ELF-1 (cell line): ENCODE measurements at regions not wholly inside any gene's neighbourhood (a gene's known extent, or its start where the extent isn't known, plus 50 kb on each side); places are given as distances from the start of the nearest gene placed in this dataset.
"Not testable (repeated sequence)": the region's sequence is repeated elsewhere in the genome, so short reads cannot be mapped to it uniquely, and the experiment has no call there.

Experiments
- DNase-seq: peaks from one replicate; pipeline ENCODE4 v3.0.0-alpha.2; 2016; ENCODE audit warnings: low read depth, low spot score

DNA sequence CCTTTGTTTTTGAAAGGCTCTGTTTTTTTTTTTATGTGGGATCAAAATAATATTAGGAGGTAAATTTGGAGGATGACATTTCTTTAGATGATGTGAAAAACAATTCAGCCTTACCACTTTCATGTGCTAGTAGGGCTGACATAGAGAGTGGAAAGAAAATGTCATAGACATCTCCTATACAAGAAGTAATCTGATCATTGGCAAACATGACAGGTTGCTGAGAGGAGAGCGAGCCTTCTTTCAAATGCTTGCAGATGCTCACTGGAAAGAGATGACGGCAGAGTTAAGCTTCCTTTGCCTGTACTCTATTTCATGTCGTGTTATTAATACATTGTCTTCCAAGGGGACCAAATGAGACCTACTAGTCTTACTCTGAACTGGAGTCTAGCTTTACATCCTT lies 160.1 kb upstream of the DAP start:
- DNase-seq = no peak

DNA sequence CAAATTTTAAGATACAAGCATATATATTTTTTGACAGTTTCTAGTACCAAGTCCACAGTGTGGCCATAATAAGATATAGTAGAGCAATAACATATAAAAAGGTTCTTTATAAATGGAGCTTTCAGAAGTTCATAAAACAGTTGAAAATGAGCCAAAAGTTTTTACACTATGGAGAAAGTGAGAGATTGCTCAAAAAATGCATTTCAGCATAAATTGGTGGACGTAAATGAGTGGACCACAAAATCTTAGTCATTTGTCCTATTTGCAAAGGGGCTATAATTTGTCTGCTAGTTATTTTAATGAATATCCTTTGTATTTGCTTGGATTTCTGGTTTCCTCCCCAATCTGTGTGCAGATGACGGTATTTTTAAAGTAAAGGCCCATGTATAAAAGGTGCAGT lies 159.4 kb upstream of the DAP start:
- no peak for DNase-seq

DNA sequence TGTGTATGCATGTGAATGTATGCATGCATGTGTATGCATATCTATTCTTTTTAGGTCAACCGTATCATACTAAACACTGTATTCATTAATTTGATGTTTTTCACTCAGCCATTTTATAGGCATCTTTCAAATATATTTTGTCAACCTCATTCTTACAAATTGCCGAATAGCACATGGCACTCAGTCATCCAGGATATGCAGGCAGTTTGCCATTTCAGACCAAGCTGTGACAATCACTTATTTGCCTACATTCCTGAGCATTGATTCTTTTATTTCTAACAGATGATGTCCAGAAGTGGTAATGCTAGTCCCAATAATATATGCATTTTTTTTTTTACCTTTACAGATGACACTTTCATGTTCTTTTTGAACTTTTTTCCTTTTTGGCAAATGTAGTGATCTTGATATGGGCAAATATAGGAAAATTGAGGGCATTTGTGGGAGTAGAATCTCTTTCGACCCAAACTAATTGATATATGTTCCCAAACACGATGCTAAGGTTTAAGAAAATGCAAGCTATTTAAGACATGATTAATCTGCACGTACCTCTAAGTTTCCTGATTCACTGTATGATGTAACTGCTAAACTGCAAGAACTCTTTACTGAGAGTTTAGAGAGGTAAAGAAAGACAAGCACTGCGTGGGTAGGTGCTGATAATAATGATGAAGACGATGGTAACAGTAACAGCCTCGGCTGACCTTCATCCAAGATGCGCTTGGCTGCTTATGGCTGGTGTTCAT lies 153.9 kb upstream of the DAP start:
- DNase-seq = no peak

DNA sequence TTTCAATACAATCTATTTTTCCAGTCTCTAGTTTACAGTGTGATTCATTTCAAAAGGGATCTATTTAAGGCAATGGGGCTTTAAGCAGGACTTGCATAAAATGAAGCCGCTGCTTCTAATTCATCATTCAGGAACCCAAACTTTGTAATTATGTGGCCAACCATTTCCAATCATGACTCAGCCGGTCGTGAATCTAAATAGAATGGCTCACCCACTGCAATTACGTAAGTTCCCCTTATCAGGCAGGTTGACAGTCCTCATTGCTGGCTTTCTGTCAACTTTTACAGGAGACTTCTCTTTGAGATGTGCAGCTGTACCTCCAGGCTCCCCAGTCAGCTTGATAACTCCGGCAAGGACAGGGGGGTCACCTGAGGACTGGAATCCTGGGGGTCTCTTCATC lies 152.8 kb upstream of the DAP start:
- DNase-seq = no peak

DNA sequence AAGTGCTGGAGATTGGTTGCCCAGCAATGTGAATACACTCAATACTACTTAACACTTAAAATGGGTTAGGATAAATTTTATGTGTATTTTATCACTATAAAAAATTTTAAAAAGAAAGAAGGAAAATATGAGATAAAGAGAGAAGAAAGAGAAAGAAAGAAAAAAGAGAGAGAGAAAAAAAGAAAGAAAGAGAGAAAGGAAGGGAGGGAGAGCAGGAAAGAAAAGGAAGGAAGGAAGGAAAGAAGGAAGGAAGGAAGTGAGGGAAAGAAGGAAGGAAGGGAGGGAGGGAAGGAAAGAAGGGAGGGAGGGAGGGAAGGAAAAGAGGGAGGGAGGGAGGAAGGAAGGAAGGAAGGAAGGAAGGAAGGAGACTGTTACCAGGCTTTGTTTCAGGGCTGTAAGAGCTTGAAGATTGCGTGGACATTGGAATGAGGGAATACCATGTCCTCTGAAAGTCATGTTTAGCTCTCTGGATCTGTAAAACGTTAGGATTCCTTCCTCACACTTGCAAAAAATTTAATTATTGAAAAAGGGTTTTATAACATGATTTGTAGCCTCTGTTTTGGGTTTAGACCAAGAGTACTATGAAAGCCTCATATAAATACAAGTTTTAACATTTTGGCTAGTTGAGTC lies 152.3 kb upstream of the DAP start:
- DNase-seq = no peak

DNA sequence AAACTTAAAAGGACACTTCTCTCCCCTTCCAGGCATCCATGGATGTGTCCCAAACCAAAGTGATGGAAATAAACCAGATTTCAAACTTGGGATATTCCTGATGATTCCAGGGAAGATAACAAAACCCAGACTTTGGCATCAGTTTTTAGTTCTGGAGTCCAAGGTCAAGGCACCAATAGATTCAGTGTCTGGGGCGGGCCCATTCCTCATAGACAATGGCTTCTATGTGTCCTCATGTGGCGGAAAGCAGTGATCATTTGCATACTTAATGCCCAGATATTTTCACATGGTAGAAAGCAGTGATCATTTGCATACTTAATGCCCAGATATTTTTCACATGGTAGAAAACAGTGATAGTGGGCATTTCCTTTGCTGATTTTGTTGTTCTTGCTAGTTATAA lies 151.4 kb upstream of the DAP start:
- DNase-seq = no peak

DNA sequence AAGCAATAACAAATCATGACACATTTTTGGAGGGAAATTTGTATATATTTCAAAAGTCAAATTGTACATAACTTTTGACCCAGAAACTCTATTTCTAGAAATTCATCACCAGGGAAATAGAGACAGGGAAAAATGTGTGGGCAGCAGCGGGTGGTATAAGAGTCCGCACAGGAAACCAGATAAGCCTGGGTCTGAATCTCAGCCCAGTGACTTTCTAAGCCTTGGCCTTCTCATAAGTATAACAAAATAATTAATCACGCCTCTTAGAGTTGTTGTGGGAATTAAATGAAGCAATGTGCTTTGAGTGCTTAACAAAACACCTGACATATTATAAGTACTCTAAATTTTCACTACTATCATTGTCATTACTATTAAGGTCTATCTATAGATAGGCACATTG lies 149.2 kb upstream of the DAP start:
- DNase-seq = no peak

DNA sequence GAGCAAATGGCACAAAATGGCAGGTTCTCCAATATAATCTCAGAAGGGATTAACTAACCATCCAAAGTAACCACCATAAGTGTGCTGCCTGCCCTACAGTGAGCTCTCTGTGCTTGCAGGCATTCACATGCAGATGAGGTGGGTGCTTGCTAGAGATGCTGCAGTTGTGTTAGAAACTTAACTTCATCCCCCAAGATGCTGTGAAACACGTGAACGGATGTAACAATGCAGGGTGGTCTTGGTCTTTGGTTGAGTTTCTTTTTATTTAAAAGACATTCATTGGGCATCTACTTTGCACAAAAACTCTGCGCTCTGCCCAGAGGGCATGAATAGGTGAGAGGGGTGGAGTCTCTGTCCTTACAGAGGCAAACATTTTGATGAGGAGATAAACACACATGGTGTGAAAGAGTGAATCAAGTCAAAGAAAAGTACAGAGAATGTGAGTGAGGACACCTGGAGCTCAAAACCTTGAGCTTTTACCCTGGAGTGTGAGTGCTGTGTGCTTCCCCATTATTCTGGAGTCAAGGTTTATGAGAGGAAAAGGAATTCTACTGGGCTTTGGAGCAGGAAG lies 143.9 kb upstream of the DAP start:
- peak; percentile 57 for DNase-seq

DNA sequence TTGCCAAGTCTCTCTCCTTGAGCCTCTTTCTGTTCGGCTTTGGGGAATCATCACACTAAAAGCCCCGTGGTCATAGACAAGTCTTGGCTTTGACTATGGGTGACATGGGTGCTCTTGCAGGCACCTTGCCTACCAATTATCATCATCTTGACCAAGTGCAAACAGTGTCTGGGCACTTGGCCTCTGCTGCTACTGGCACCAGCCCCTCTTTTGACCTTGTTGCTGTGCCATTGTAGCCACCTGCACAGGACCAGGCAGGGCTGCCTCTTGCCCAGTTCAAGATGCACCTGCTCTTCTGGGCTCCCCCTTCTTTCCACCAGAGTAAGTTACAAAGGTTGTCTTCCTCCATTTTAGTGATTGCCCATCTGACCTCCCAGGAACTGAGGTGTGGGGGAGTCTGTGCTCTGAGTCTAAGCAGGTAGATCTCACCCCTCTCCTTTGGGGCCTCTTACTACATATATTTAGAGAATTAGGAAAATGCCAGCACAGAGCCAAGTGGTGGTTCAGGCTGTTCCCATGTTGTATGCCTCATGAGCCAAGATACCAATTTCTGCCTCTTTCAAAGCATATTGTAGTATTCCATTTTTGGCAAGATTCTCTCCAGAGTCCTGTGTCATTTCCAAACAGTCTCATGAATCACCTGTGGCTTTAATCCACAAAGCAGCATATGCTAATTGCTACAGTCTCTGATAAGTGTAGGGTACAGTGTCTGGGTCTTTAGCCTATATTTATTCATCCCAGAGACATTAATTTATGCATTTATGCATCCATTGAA lies 142.9 kb upstream of the DAP start:
- DNase-seq = no peak

DNA sequence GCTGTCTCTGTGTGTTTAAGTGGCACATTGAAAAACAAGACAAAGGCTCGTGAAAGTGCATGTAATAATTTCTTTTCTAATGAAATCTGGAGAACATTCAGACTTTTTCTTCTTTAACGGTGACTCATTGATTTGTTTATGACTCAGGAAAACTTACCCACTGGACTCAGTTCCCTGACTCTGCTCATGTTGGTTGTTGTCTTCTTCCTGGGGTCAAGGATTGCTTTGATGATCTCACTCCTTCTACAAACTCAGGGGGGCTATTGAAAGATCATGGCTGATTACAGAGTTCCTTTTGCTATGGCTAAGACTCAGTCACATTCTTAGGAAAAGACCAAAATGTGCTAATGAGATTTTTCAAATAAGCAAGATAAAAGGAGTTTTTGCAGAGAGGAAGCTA lies 141.1 kb upstream of the DAP start:
- DNase-seq = no peak

DNA sequence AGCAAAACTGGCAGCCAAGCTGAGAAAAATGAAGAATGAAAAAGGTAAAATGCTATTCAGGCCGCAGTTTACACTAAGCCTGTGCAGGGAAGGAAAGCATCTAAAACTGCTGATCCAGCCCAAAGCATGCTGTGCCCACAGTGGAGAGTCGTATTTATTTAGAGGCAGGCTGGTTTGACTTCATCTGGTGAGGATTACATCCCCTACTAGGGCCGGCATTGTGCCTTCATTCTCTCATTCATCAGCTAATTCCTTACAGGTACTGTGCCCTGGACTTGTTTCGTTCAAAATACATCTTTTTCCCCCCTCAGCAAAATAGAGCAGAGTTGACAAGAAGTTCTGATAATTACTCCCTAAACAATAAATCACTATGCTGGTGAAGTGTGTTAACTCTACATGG lies 137.5 kb upstream of the DAP start:
- DNase-seq = no peak

DNA sequence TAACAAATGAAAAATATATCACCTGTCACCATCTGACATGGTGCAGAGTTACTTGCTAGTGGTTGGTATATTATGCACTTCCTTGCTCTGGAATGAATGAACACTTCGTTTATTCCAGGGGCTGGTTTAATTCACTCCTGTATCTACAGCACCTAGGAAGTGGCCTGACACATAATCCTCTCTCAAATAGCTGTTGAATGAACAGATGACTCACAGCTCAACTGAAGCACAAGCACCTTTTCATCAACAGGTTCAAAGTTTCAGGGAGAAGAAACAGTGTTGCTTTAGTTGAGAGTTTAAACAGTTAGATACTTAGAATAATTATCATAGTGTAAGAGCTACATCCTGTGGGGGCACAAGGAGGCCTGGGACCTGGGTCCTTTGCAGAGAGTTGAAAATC lies 135.0 kb upstream of the DAP start:
- DNase-seq = no peak

DNA sequence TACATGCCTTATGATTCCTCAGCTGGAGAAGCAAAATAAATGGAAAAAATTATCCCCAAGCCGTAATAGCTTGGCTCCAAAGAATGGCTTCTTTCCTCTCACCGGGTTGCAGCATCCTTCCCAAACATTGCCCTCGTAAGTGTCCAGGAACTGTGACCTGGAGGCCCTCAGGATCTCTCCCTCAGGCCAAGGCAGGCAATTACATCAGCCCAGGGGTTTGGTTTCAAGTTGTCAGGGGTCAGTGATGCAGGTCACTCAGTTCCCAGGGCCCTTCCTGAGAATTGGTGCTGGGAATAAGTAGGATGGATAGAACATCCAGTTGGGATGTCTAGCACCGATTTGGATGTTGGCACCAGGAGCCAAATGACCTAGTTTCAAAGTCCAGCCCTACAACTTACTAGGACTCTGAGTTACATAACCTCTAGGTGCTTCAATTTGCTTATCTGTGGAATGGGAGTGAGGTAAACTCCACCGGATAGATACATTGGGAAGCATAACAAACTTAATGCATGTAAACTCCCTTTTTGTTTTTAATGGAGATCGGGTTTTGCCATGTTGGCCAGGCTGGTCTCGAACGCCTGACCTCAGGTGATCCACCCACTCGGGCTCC lies 133.5 kb upstream of the DAP start:
- DNase-seq = no peak

DNA sequence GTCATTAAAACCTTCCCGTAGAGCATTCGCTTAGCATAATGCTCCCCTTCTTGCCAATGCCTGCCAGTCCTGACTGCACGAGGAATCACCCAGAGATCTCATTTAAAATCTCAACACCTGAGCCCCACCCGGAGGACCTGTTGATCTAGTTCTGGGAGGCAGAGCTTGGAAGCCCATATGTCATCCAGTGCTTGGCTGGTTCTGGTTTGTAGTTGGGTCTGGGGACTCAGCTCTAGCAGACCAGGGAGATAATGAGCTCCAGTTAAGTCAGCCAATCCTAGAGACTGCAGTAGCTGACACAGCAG lies 131.8 kb upstream of the DAP start:
- no peak for DNase-seq

DNA sequence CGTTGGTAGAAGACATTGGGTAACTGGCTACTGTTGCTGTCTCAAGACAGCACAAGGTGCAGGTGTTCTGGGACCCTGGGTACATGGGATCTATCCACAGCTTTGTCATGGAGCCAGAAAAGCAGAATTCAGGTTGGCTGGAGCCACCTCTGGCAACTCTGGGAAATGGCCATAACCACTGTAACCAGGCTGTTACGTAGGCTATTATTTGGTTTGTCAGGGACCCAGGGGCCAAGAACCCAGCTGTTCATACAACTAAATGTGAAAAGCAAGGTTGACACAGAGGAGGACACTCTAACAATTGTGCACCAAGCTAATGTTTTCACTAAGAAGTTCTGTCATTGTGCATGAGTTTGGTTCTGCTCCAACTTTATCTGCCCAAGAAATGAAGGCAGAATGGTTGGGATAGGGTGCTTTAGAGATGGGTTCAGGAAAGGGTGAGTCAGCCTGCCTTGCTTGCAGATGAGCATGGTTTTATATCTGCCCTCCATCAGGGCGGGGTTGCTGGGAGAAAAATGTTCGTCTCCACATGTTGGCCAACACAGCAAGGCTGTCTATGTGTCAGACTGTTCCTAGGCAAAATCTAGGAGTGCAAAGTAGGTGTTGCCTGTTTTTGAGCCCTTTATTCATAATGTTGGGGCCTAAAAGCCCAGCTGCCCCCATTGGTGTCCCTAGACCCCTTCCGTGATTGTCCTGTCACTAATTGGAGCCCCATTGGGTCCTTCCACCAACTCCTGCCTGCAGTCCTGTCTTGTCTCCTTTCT lies 131.3 kb upstream of the DAP start:
- DNase-seq = no peak

DNA sequence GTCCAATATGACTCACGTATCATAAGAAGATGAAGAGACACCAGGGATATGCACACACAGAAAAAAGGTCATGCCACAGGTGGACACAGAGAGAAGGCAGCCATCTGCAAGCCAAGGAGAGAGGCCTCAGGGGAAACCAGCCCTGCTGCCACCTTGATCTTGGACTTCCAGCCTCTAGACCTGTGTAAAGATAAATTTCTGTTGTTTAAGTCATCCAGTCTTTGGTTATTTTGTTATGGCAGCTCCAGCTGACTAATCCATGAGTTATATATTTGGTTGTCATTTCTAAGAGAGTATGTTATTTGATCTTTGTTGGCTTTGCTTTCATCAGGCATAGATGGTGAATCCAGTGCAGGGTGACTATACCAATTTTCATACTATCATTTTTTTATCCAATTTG lies 130.2 kb upstream of the DAP start:
- DNase-seq = no peak

DNA sequence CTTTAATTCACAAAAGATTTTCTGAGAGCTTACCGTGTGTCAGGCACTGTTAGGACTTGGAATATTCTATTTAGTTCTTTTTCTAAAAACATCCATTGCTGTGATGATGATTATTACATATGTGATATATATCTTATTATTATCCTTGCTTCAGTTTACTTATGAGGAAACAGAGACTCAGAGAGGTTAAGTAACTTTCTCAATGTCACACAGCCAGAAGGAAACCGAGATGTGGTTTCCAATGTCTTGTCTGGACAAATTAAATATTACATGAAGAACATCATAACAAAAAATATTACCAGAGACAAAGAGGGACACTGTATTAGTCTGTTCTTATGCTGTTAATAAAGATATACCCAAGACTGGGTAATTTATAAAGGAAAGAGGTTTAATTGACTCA lies 125.5 kb upstream of the DAP start:
- DNase-seq = no peak

DNA sequence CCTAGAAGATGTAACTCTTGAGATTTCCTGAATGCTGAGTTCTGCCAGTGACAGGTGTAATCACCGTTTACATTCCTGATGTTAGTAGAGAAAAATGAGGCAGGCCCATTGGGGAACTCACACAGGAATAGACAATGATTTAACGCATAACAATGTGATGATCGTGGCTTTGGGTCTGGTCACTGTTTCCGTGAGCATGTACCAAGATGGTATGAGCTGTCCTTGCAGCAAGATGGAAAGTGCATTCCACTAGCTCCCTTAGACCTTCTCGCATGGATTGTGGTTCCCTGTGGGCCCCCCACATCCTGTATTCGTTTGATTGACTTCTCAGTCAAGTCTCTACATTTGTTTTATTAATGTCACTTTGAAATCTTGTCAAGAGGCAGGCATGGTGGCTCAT lies 124.0 kb upstream of the DAP start:
- DNase-seq = no peak

DNA sequence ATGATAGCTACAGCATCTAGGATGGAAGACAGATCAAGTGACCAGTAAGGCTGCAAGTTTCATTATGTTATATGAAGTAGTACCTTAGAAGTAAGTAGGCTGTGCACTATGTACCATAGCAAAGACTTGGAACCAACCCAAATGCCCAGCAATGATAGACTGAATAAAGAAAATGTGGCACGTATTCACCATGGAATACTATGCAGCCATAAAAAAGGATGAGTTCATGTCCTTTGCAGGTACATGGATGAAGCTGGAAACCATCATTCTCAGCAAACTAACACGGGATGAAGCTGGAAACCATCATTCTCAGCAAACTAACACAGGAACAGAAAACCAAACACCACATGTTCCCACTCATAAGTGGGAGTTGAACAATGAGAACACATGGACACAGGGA lies 122.9 kb upstream of the DAP start:
- not testable (repeated sequence) for DNase-seq

DNA sequence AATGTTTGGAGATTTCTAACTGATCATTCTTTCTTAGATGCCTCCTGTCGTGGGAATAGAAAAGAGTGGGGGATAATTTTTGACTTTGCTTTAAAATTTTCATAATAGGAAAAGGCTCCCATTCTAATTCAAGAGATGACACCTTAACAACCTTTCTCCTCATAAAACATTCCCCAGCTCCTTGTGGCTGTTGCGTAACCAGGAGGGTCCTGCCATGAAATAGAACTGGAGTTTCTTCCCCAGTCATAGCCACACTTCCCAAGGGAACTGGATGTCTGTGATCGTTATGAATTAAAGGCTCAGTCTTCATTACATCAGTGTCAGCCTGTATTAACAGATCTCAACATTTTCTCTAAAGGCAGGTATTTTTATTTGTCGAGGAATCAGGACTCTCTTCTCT lies 119.9 kb upstream of the DAP start:
- DNase-seq = no peak

DNA sequence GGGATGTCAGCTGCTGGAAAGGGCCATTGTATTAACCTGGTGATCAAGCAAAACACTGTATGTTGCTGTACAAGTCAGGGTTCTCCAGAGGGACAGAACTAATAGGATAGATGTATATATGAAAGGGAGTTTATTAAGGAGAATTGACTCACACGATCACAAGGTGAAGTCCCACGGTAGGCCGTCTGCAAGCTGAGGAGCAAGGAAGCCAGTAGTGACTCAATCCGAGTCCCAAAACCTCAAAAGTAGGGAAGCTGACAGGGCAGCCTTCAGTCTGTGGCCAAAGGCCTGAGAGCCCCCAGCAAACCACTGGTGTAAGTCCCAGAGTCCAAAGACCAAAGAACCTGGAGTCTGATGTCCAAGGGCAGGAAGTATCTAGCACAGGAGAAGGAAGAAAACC lies 116.0 kb upstream of the DAP start:
- DNase-seq = not testable (repeated sequence)
